Muscle of back (tissue), 3 donors: ENCODE measurements at regions not wholly inside any gene's neighbourhood (a gene's known extent, or its start where the extent isn't known, plus 50 kb on each side); places are given as distances from the start of the nearest gene placed in this dataset.
A peak's percentile ranks its signal among the peaks of the same experiment; 100 is the strongest.

Source experiments
- DNase-seq, 3 donors: peaks; one replicate each; pipeline versions ENCODE4 v3.0.0 to v3.0.0-alpha.2; 2013

DNA sequence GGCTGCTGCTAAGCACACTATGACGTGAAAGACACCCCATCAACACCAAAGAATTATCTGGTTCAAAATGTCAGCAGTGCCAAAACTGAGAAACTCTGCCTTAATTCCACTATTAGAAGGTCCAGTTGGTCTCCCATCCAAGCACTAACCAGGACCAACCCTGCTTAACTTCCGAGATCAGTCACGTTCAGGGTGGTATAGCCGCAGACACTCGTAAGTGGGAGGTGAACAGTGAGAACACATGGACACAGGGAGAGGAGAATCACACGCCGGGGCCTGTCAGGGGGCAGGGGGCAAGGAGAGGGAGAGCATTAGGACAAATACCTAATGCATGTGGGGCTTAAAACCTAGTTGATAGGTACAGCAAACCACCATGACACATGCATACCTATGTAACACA, 83.4 kb downstream of the C13orf42 start:
- no peak for DNase-seq

DNA sequence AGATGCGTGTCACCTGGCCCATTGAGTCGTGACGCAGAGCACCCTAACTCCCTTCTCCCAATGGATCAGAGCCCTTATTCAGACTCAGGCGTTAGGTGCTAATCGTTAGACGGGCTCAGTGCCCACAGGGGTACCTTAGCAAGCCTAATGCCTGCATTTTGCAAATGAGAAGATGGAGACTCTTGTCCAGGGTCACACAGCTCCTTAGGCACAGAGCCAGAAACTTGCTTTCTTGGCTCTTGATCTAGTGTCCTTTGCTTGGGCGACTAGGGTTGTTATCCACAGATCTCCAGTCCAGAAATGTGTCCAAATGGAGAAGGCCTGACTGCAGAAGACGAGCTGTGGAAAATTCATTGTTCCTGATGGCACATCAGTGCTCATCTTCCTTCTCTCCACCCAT, 85.1 kb downstream of the C13orf42 start:
- no peak for DNase-seq

- DNase-seq = no peak
Observed at GRCh38 chr13:51025245-51025905, 85.7 kb downstream of the C13orf42 start.

GRCh38 chr13:51021811-51022210, 89.3 kb downstream of the C13orf42 start:
- no peak for DNase-seq

DNA sequence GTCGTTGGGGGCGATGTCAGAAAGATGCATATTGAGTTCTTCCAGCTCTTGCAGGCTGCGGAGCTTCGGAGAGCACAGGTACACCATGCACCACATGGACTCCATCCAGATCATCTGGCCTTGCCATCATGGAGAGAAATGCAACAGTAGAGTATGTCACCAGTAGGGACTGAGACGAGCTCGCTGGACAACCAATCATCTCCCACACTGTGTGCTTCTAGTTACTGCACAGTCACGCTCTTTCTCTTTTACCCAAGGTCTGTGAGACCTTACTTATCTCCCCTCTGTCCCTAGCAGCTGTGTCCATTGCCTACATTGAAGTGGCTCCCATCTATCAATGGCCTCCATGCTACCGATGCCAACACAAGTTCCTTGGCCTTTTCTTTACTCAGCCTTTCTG, 90.5 kb downstream of the C13orf42 start:
- DNase-seq = no peak

DNA sequence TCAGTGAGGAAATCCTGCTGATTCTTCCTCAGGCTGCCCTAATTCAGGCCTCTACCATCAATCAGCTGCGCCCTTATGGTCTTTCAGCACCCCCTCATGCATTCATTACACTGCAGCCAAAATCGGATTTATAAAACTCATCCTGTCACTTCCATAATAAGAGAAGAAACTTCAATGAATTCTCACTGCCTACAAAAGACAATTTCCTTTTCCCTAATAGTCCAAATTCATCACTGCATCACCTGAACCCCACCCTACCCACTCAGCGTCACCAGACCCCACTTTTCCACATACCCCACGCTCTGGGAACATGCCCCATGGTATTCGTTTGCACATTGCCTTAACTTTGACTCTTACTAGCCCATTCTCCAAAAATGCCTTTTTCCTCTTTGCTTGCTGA, 92.0 kb downstream of the C13orf42 start:
- no peak for DNase-seq

GRCh38 chr13:51017516-51017915, 93.6 kb downstream of the C13orf42 start:
- DNase-seq = no peak

- DNase-seq = no peak
Observed at GRCh38 chr13:51015973-51016372, 95.1 kb downstream of the C13orf42 start.

DNA sequence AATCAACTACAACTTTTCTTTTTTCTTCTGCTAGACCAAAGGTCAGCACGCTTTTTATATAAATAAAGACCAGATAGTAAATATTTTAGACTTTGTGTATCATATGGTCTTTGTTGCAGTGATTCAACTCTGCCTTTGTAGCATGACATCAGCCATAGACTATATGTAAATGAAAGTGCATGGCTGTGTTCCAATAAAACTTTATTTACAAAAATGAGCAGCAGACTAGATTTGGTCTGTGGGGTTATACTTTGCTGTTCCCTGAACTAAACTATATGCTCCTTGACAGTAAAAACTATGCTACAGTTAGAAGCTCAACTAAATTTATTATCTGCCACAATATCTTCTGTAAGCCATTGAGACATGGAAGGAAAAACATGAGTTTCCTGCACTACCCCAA, 100.0 kb downstream of the RNASEH2B start:
- DNase-seq = no peak

DNA sequence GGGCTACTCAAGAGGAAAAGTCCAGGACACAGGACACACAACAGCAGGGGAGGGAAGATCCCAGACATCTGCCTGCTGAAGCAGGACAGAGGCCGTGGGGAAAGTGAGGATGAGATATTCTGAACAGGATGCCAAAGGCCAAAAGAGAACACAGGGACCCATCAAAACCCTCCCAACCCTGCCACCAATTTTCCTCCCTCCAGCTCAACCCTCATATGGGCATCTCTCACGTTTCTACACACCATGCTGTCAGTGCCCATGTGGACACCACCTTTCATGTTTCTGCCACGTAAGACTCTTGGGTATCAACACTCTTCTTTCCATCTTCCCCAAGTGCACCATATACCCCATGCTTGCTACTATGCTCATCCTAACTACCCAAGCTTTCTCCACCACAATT, 97.6 kb downstream of the RNASEH2B start:
- no peak for DNase-seq

DNA sequence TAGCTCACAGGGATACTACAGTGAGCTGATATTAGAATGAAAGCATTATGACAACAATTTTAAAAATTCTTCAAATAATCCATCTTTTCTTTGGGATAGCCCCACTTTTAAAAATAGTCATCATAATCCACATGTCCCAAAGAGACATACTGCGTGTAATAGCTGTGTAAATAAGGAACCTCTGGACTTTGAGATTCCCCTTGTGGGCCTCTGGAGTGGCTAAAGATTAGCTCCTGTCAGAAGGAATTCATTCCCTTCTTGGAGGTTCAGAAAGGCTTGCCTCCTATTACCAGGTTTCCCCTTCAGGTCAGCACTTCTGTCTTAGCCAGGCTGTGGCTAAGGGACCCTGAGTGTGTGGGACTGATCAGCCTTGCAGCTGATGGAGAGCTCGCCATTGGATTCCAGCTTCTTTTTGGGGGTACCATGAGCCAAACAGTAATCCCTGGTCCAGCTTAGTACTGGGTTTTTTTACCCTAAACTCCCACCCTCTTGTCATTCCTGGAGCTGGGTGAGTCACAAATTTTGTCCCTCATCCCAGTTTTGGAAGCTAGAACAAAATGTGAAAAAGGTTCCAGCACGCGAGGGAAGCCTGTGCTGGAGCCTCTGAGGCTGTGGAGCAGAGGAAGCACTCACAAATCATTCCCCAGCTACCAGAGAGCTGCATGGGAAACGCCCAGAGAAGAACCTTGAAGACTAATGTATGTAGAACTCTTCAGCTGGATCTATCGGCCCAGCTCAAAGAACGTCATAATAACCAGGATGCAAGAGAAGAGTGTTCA, 96.7 kb downstream of the RNASEH2B start:
- peak in 1 of 3 donors; percentile 33 for DNase-seq
